T-cell (primary cell): ENCODE measurements at regions not wholly inside any gene's neighbourhood (a gene's known extent, or its start where the extent isn't known, plus 50 kb on each side); places are given as distances from the start of the nearest gene placed in this dataset.

Experiments
- ATAC-seq, 4 experiments: fragments of 200-7000 bp in 3 of 4; fragments of 150-1000 bp in 1 of 4; cut with Tn5 transposase; replicated peaks in 1 of 4; 1 replicate in 3 of 4; 2 replicates in 1 of 4; pipeline ENCODE4 v1.10.0; 2021; ENCODE audit warnings: moderate library complexity in 3 of 4, mild to moderate bottlenecking in 2 of 4, moderate number of reproducible peaks in 1 of 4
- CTCF ChIA-PET, 2 donors: fragments of 300-600 bp; sonication (Branson Sonifier 250); formaldehyde crosslinking; loops; one replicate each; lab custom pipeline; 2022; ENCODE audit warnings: antibody characterized with exemption in 2 of 2; lab: Charles Lee
- POLR2A ChIA-PET, 2 donors: fragments of 300-600 bp; sonication (Branson Sonifier 250); formaldehyde crosslinking; loops; one replicate each; lab custom pipeline; 2022; ENCODE audit warnings: antibody characterized with exemption in 2 of 2; lab: Charles Lee
- DNase-seq, 35 experiments: peaks; one replicate each; pipeline versions ENCODE4 v3.0.0 to v3.0.0-alpha.2; 2013 to 2023
- H3K27ac ChIP-seq: one replicate; pipeline ENCODE4 v1.5.1; 2013; ENCODE audit warnings: low read length
- H3K27me3 ChIP-seq, 2 experiments: replicated peaks in 1 of 2; 1 replicate in 1 of 2; 2 replicates in 1 of 2; pipeline versions ENCODE4 v1.6.1 to v1.7.0; 2013; ENCODE audit warnings: low read length in 1 of 2, mixed read lengths in 1 of 2; ENCODE audit not compliant: control insufficient read depth in 2 of 2, insufficient read depth in 2 of 2; ENCODE audit errors: extremely low read depth in 1 of 2
- H3K36me3 ChIP-seq, 2 donors: 1 replicate in 1 of 2; 2 replicates in 1 of 2; pipeline versions ENCODE4 v1.6.1 to v1.7.0; 2013; ENCODE audit warnings: low read length in 1 of 2; ENCODE audit not compliant: control insufficient read depth in 2 of 2, insufficient read depth in 1 of 2; ENCODE audit errors: extremely low read depth in 1 of 2
- H3K4me1 ChIP-seq, 2 experiments: 1 replicate in 1 of 2; 2 replicates in 1 of 2; pipeline versions ENCODE4 v1.6.1 to v1.7.0; 2013; ENCODE audit warnings: low read length in 2 of 2, mixed read lengths in 1 of 2; ENCODE audit not compliant: insufficient read depth in 2 of 2, control insufficient read depth in 1 of 2; ENCODE audit errors: extremely low read depth in 1 of 2
- H3K4me3 ChIP-seq, 2 donors: 1 replicate in 1 of 2; 2 replicates in 1 of 2; pipeline versions ENCODE4 v1.5.1 to v1.7.0; 2013; ENCODE audit warnings: mild to moderate bottlenecking in 2 of 2, low read length in 1 of 2, moderate library complexity in 1 of 2; ENCODE audit not compliant: control insufficient read depth in 1 of 2; ENCODE audit errors: extremely low read depth in 1 of 2
- H3K9me3 ChIP-seq: 2 replicates; pipeline ENCODE4 v1.7.0; 2013
- H3K27ac Mint-ChIP-seq, 2 donors: one replicate each; pipeline ENCODE4 v1.8.0; 2020 to 2021; ENCODE audit warnings: mild to moderate bottlenecking in 2 of 2, mixed read lengths in 2 of 2
- H3K27me3 Mint-ChIP-seq, 2 donors: one replicate each; pipeline ENCODE4 v1.8.0; 2021 to 2022; ENCODE audit warnings: mixed read lengths in 2 of 2
- H3K36me3 Mint-ChIP-seq: one replicate; pipeline ENCODE4 v1.8.0; 2021; ENCODE audit warnings: mixed read lengths
- H3K4me1 Mint-ChIP-seq, 3 donors: one replicate each; pipeline ENCODE4 v1.8.0; 2020 to 2022; ENCODE audit warnings: mixed read lengths in 3 of 3, mild to moderate bottlenecking in 1 of 3
- H3K4me3 Mint-ChIP-seq, 3 donors: one replicate each; pipeline ENCODE4 v1.8.0; 2020 to 2022; ENCODE audit warnings: mild to moderate bottlenecking in 3 of 3, mixed read lengths in 3 of 3, moderate library complexity in 3 of 3
- H3K9me3 Mint-ChIP-seq, 3 donors: one replicate each; pipeline ENCODE4 v1.8.0; 2020 to 2022; ENCODE audit warnings: mixed read lengths in 3 of 3
- WGBS: methylation state at CpG from one replicate; pipeline ENCODE4 v1.1.5; 2013; ENCODE audit warnings: missing lambda C conversion rate; ENCODE audit not compliant: insufficient coverage; 5-methylcytosine and 5-hydroxymethylcytosine counted together

GRCh38 chr1:57632401-57632800 lies 208.5 kb upstream of the DAB1 start:
- Mint-ChIP-seq H3K4me1 (no peaks in the 10 kb centered on the region), H3K27ac (no peak overlapping the region), H3K4me3 (no peak overlapping the region), H3K36me3 (no peaks in the 10 kb centered on the region), H3K9me3 (peaks cover 0 to 8% (median 0%) of the 10 kb centered on the region in 3 donors), H3K27me3 (peaks cover 3 to 9% of the 10 kb centered on the region in 2 donors)
- Histone ChIP-seq H3K36me3 (no peaks in the 10 kb centered on the region), H3K4me1 (no peaks in the 10 kb centered on the region), H3K27me3 (peaks cover 0 to 5% of the 10 kb centered on the region in 2 experiments), H3K9me3 (no peaks in the 10 kb centered on the region), H3K4me3 (no peak overlapping the region), H3K27ac (no peak overlapping the region)
- WGBS: 100% methylated on average over 1 of the region's 3 CpGs
- ChIA-PET CTCF (no interaction called here), POLR2A (no interaction called here)
- ATAC-seq: no peak
- no peak for DNase-seq

GRCh38 chr1:57627612-57628011 lies 203.8 kb upstream of the DAB1 start:
- no peaks in the 10 kb centered on the region for H3K9me3 Mint-ChIP-seq
- no peaks in the 10 kb centered on the region for H3K36me3 Mint-ChIP-seq
- H3K4me1 Mint-ChIP-seq: no peaks in the 10 kb centered on the region
- no peak overlapping the region for H3K4me3 Mint-ChIP-seq
- ChIA-PET POLR2A (no interaction called here), CTCF (no interaction called here)
- no peak for ATAC-seq
- no peaks in the 10 kb centered on the region for H3K27me3 ChIP-seq
- no peaks in the 10 kb centered on the region for H3K9me3 ChIP-seq
- H3K4me1 ChIP-seq: no peaks in the 10 kb centered on the region
- peaks cover 0 to 8% of the 10 kb centered on the region in 2 donors for H3K27me3 Mint-ChIP-seq
- H3K4me3 ChIP-seq: no peak overlapping the region
- H3K27ac Mint-ChIP-seq: no peak overlapping the region
- H3K27ac ChIP-seq: no peak overlapping the region
- DNase-seq: no peak
- no peaks in the 10 kb centered on the region for H3K36me3 ChIP-seq

DNA sequence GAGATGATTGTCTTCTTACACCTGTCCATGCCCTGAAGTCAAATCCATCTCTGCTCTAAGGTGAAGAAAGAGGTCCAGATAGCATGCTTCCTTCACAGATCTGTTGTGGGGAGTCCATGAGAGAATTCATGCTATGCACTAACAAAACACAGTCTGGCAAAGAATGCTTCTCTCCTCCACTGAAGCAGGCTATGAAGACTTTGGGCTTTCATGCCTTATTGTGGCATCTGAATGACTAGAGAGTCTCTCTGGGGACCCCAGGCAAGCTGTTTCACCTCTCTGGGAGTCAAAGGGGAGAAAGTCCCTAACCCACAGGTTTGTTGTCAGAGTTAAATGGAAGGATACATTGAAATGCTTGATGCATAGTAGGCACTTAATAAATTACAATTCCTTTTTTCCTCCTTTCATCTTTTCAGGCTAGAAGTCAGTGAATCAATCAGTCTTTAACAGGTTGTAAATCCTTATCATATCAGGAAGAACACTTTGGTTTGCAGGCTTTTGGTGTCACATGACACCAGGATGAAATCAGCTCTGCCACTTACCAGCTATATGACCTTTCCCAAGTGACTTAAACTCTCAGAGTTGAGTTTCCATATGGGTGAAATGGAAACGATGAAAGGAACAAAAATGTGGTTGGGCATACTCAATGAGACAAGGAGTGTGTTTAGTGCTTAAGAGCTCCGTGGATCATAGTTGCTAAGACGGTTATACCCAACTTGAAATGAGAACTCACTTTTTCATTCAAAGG lies 200.1 kb upstream of the DAB1 start:
- Mint-ChIP-seq H3K4me1 (no peaks in the 10 kb centered on the region), H3K27ac (no peak overlapping the region), H3K36me3 (no peaks in the 10 kb centered on the region), H3K27me3 (peaks cover 0 to 5% of the 10 kb centered on the region in 2 donors), H3K4me3 (no peak overlapping the region), H3K9me3 (no peaks in the 10 kb centered on the region)
- CTCF ChIA-PET: no interaction called here
- H3K4me1 ChIP-seq: no peaks in the 10 kb centered on the region
- H3K4me3 ChIP-seq: no peak overlapping the region
- H3K36me3 ChIP-seq: no peaks in the 10 kb centered on the region
- H3K27me3 ChIP-seq: no peaks in the 10 kb centered on the region
- DNase-seq (no peak), ATAC-seq (no peak)
- POLR2A ChIA-PET: no interaction called here
- H3K27ac ChIP-seq: no peak overlapping the region
- no CpG with 5 or more reads among the region's 3 CpGs for WGBS
- H3K9me3 ChIP-seq: no peaks in the 10 kb centered on the region

- H3K27ac ChIP-seq: no peak overlapping the region
- no peaks in the 10 kb centered on the region for H3K9me3 ChIP-seq
- POLR2A ChIA-PET: no interaction called here
- Mint-ChIP-seq H3K27ac (no peak overlapping the region), H3K27me3 (peaks cover 0 to 5% of the 10 kb centered on the region in 2 donors), H3K4me3 (no peak overlapping the region), H3K4me1 (no peaks in the 10 kb centered on the region), H3K9me3 (no peaks in the 10 kb centered on the region), H3K36me3 (no peaks in the 10 kb centered on the region)
- H3K4me1 ChIP-seq: no peaks in the 10 kb centered on the region
- no peak overlapping the region for H3K4me3 ChIP-seq
- no peaks in the 10 kb centered on the region for H3K36me3 ChIP-seq
- no peak for ATAC-seq
- CTCF ChIA-PET: no interaction called here
- no peak for DNase-seq
- 73% methylated on average over 8 of the region's 18 CpGs for WGBS
- no peaks in the 10 kb centered on the region for H3K27me3 ChIP-seq
Measured at GRCh38 chr1:57623039-57623790, 199.4 kb upstream of the DAB1 start.

GRCh38 chr1:57621776-57622175 lies 197.9 kb upstream of the DAB1 start:
- no peak overlapping the region for H3K4me3 Mint-ChIP-seq
- H3K27me3 Mint-ChIP-seq: peaks cover 4 to 13% of the 10 kb centered on the region in 2 donors
- Histone ChIP-seq H3K27me3 (no peaks in the 10 kb centered on the region), H3K27ac (no peak overlapping the region), H3K9me3 (no peaks in the 10 kb centered on the region), H3K36me3 (no peaks in the 10 kb centered on the region), H3K4me1 (no peaks in the 10 kb centered on the region), H3K4me3 (no peak overlapping the region)
- ChIA-PET POLR2A (no interaction called here), CTCF (no interaction called here)
- DNase-seq (no peak), ATAC-seq (no peak)
- no CpG with 5 or more reads among the region's 1 CpG for WGBS
- no peaks in the 10 kb centered on the region for H3K4me1 Mint-ChIP-seq
- no peaks in the 10 kb centered on the region for H3K9me3 Mint-ChIP-seq
- no peaks in the 10 kb centered on the region for H3K36me3 Mint-ChIP-seq
- no peak overlapping the region for H3K27ac Mint-ChIP-seq

GRCh38 chr1:57620605-57621004 lies 196.7 kb upstream of the DAB1 start:
- Histone ChIP-seq H3K27me3 (no peaks in the 10 kb centered on the region), H3K4me3 (no peak overlapping the region), H3K36me3 (no peaks in the 10 kb centered on the region), H3K27ac (no peak overlapping the region), H3K4me1 (no peaks in the 10 kb centered on the region), H3K9me3 (no peaks in the 10 kb centered on the region)
- Mint-ChIP-seq H3K9me3 (no peaks in the 10 kb centered on the region), H3K27me3 (peaks cover 9 to 13% of the 10 kb centered on the region in 2 donors), H3K36me3 (no peaks in the 10 kb centered on the region), H3K4me1 (peaks cover 0 to 2% (median 0%) of the 10 kb centered on the region in 3 donors), H3K27ac (no peak overlapping the region), H3K4me3 (no peak overlapping the region)
- DNase-seq: no peak
- 79% methylated on average over 3 of the region's 4 CpGs for WGBS
- ChIA-PET POLR2A (no interaction called here), CTCF (no interaction called here)
- ATAC-seq: no peak
